ENCODE measurements at regions not wholly inside any gene's neighbourhood (a gene's known extent, or its start where the extent isn't known, plus 50 kb on each side); places are given as distances from the start of the nearest gene placed in this dataset.

DNA sequence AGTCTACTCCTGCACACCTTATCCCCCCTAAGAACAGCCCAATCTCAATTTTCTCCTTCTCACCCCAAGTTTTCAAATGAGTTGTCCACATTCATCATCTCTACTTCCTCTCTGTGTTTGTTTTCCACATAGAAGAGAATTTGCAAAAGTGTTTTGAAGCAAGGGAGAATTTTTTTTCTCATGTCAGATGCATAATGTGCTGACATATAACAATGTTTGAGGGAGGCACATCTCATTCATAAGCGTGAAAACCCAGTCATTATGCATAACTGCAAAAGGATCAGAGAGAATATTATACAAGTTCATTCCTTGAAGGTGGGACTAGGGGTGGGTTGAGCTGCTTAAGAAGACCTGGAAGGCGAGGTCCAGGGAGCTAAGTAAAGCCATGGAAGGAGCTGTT is 80.8 kb upstream of the SLC1A4 start:
- no peak overlapping the region for H3K4me3 ChIP-seq
- no peak for DNase-seq
- no peak for ATAC-seq
- no peaks in the 10 kb centered on the region for H3K9me3 ChIP-seq
- no peaks in the 10 kb centered on the region for H3K36me3 ChIP-seq (ENCODE audit: low read depth)
- peaks cover 17% of the 10 kb centered on the region for H3K4me1 ChIP-seq (ENCODE audit: low read depth)
- intact Hi-C loops (cut with DNase I, micrococcal nuclease), result no loop called here
- TF ChIP-seq, protein P1, sequence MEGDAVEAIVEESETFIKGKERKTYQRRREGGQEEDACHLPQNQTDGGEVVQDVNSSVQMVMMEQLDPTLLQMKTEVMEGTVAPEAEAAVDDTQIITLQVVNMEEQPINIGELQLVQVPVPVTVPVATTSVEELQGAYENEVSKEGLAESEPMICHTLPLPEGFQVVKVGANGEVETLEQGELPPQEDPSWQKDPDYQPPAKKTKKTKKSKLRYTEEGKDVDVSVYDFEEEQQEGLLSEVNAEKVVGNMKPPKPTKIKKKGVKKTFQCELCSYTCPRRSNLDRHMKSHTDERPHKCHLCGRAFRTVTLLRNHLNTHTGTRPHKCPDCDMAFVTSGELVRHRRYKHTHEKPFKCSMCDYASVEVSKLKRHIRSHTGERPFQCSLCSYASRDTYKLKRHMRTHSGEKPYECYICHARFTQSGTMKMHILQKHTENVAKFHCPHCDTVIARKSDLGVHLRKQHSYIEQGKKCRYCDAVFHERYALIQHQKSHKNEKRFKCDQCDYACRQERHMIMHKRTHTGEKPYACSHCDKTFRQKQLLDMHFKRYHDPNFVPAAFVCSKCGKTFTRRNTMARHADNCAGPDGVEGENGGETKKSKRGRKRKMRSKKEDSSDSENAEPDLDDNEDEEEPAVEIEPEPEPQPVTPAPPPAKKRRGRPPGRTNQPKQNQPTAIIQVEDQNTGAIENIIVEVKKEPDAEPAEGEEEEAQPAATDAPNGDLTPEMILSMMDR (IDR thresholded peaks at IDR 0.05), result no peak

DNA sequence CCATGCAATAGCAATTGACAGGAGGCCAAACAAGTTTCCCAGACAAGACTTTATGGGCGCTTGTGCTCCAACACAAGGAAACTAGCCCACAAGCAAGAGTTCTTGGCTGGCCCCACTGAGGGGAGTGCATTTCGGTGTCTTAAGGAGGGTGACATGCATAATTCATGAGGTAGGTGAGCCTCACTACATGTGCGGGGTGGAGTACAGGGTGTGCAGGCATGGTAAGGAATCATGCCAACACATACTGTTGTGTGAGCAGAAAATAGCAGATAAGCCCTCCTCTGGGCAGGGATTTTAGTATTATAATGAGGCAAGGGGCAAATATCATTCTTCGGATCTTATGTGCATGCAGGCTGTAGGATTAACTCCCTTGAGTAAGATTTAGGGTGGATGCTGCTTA is 78.7 kb upstream of the SLC1A4 start:
- H3K9me3 ChIP-seq, result no peaks in the 10 kb centered on the region
- TF ChIP-seq, protein P1 (IDR thresholded peaks at IDR 0.05), result no peak
- DNase-seq (no peak), ATAC-seq (no peak)
- no peak overlapping the region for H3K4me3 ChIP-seq
- intact Hi-C loops (cut with DNase I, micrococcal nuclease), result no loop called here
- H3K36me3 ChIP-seq (ENCODE audit: low read depth), result no peaks in the 10 kb centered on the region
- peaks cover 5% of the 10 kb centered on the region for H3K4me1 ChIP-seq (ENCODE audit: low read depth)

DNA sequence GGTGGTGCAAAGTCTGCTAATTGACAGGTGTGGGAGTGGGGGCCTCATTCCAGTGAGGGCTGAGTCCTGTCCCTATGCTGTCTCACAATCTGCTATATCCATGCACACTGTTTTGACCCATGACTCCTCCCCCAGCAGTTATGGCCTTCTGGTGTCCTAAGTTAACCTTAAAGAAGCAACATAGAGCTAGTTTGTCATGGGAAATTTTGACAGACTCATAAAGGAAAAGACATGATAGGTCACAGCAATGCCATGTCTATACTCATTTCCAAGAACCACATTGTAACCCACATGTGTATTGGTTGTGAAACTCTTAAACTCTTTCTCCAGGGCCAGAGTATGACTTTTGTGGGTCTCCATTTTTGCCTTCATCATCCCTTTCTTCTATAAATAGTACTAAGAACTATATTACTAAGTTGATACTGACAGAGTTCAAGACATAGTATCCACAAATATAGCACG is 78.2 kb upstream of the SLC1A4 start:
- DNase-seq (no peak), ATAC-seq (no peak)
- intact Hi-C loops (cut with DNase I, micrococcal nuclease), result no loop called here
- TF ChIP-seq, protein P1 (IDR thresholded peaks at IDR 0.05), result no peak
- H3K4me3 ChIP-seq, result no peak overlapping the region
- peaks cover 2% of the 10 kb centered on the region for H3K4me1 ChIP-seq (ENCODE audit: low read depth)
- H3K36me3 ChIP-seq (ENCODE audit: low read depth), result no peaks in the 10 kb centered on the region
- no peaks in the 10 kb centered on the region for H3K9me3 ChIP-seq

DNA sequence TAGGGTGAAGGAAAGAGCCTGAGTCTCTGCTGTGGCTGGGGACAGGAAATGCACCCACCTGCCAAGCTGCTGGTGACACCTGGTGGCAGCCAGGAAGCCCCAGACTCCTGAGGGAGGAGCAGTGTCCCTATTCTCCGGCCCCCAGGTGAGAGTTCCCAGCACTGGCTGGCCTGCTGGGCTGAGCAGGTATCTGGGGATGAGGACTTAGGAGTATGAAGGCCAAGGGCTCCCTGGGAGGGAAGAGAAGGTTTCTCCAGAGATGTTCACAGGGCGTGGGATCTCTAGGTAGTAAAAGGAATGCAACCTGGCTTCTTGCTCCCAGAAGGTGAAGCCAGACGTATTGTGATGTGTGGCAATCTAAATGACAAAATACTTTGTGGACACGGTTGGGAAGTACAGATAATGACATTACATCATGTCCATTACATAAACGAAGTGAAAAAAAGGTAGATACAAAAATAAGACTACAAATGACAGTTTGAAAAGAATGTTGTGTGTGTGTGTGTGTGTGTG is 75.8 kb upstream of the SLC1A4 start:
- Histone ChIP-seq H3K4me1 (ENCODE audit: low read depth) (peaks cover 8% of the 10 kb centered on the region), H3K4me3 (no peak overlapping the region), H3K36me3 (ENCODE audit: low read depth) (no peaks in the 10 kb centered on the region), H3K9me3 (no peaks in the 10 kb centered on the region)
- ATAC-seq (peak; percentile 44), DNase-seq (peak in 2 of 3 donors; percentile 46 to 69)
- intact Hi-C loops (cut with DNase I, micrococcal nuclease), result no loop called here
- TF ChIP-seq, protein P1 (IDR thresholded peaks at IDR 0.05), result no peak

DNA sequence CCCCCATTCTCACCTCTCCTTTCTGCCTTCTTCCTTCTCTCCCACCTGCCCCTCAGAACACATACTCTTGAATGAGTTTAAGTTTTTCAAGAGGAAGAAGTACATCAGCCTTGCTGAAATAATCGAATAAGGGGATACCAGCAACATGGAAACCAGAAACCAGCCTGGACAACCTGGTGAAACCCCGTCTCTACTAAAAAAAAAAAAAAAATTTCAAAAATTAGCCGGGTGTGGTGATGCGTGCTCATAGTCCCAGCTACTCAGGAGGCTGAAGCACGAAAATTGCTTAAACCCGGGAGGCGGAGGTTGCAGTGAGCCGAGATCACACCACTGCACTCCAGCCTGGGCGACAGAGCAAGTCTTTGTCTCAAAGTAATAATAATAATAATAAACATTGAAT is 75.0 kb upstream of the SLC1A4 start:
- TF ChIP-seq, protein P1 (IDR thresholded peaks at IDR 0.05), result no peak
- intact Hi-C loops (cut with DNase I, micrococcal nuclease), result no loop called here
- Histone ChIP-seq H3K4me1 (ENCODE audit: low read depth) (peaks cover 8% of the 10 kb centered on the region), H3K9me3 (no peaks in the 10 kb centered on the region), H3K36me3 (ENCODE audit: low read depth) (no peaks in the 10 kb centered on the region), H3K4me3 (no peak overlapping the region)
- ATAC-seq (no peak), DNase-seq (no peak)

Data from mucosa of descending colon (tissue), 3 donors.